HG03520 (cell line): ENCODE measurements at regions not wholly inside any gene's neighbourhood (a gene's known extent, or its start where the extent isn't known, plus 50 kb on each side); places are given as distances from the start of the nearest gene placed in this dataset.
"Not testable (repeated sequence)": the region's sequence is repeated elsewhere in the genome, so short reads cannot be mapped to it uniquely, and the experiment has no call there.

ENCODE experiments used
- ATAC-seq: cut with Tn5 transposase; IDR thresholded peaks from one replicate; pipeline ENCODE4 v1.9.1; 2021; ENCODE audit warnings: mild to moderate bottlenecking, moderate library complexity; ENCODE audit not compliant: unreplicated experiment

- no peak for ATAC-seq
Measured at GRCh38 chr2:16248571-16249105, 308.3 kb downstream of the MYCN start.

GRCh38 chr2:16247326-16248122 lies 307.2 kb downstream of the MYCN start:
- ATAC-seq, result no peak

DNA sequence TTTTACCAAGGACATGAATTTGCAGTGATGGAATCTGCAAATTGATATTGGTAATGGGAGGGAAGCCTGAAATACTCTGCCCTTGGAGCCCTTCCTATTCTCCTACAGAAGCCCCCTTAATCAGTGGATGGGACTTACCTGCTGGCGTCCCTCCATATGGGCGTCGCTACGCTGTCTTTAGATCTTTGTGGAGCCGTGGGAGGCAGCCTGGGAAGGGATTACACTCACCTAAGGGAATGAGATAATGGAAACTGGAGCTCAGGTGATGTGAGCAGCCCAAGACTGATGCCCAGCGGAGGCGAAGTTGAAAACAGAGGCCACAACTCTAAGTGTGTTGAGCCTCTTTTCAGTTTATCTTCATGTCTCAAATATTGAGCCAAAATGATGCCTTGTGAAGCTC lies 306.6 kb downstream of the MYCN start:
- no peak for ATAC-seq

DNA sequence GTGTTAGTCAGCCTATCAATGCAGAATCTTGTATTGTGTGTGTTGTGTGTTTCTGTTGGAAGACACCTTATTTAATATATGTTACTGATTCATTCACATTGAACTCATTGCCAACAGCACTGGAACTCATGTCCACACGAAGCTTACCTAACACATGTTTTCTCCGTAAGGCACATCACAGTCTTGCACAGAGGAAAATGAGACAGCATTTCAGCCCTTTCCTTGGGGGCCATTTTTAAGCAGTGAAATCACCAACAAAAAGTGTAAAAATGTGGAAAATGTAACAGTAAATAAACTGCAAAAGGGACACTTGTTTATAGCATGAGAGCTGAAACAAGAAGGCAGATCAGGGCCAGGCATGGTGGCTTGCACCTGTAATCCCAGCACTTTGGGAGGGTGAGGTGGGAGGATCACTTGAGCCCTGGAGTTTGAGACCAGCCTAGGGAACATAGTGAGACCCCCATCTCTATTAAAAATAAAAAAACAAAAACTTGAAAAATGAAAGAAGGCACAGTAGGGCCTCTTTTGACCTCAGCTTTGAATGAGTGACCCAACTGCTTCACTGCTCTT lies 306.0 kb downstream of the MYCN start:
- no peak for ATAC-seq

DNA sequence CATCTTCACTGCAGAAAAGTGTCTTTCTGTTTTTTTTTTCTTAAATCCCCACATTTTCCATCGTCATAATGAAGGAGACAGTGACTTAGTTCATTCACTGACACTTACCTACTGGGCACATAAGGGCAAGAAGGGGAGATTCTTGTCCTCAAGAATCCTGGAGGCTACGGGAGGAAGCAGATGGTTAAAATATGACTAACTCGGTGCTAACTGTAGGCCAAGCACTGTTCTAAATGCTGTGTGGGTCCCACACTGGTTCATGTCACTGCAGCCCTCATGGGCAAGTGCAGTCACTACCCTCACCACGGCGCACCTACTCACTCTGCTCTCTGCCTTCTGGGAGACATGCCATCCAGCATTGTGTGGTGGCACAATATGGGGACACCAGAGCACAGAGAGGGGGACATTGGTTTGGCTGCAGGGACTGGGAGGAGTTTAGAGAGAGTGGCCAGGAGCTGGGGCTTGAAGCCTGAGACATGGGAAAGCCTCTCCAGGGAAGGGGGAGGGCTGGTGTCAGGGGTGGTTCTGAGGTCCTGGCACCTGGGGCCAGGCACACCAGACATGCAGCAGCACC lies 305.2 kb downstream of the MYCN start:
- no peak for ATAC-seq

- no peak for ATAC-seq
Measured at GRCh38 chr2:16244966-16245320, 304.6 kb downstream of the MYCN start.

DNA sequence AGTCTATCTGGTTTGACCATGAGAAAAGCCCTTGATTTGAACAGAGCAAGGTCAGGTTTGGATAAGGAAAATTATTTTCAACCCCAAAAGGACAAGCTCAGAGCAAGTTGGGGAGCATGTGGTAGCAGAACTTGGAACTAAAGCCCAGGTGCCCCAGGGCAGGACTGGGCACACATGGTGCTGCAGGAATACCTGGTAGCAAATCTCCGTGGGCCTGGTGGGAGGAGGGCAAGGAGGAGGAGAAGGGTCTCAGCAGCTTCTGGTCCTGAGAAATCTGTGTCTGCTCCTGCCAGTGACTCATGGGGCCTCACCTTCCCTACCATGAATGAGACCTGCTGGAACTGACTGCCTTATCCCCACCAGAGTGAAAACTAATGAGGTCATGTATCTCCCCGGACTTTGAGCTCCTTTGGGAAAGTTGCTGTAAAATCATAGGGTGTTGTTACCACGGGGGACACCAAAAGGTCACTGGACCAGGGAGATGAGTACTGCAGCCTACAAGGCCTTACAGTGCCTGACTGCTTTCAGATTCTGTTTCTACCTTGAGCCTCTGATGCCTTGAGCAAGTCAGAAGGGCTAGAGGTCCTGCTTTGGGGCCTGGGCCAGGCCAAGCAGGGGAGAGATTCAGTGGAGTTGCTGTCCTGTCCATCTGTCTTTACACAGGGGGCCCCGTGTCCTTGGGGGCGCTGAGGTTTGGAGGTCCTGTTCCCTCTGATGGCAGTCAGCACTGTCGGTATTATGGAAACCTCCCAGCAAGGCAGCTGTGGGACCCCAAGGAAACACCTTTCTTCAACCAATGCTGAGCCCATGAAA lies 304.0 kb downstream of the MYCN start:
- ATAC-seq, result no peak

GRCh38 chr2:16243411-16243996 lies 303.2 kb downstream of the MYCN start:
- no peak for ATAC-seq

DNA sequence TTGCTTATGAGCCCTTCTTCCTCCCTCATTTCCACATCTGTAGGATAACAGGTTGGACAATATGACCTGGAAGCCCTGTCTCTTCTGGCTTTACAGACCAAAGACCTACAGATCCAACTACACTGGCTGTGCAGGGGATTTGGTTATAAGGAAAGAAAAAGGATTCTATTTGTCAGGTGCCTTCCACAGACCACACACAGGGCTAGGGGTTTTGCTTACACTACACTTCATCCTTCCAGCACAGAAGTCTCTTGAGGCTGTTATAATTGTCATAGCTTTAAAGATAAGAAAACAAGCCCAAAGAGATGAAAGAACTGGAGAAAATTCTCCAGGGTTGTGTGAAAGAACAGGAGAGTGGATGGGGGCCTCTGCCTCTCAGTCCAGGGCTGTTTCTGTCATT lies 302.6 kb downstream of the MYCN start:
- ATAC-seq, result no peak

- no peak for ATAC-seq
Measured at GRCh38 chr2:16241166-16242160, 301.1 kb downstream of the MYCN start.

DNA sequence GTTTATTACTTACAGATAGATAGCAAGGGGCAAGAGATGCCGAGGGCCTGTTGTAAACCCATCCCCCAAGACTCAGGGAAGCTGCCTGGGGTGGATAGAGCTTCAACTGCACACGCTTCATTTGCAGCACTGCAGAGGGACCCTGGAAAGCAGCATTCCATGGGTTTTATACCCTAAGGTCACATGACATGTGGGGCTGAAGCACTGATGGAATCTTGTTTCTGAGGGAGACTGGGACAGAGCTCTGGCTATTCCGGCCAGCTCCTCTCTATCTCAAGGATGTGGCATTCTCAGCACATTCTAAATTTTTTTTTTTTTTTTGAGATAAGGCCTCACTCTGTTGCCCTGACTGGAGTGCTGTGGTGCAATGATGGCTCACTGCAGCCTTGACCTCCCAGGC lies 300.1 kb downstream of the MYCN start:
- ATAC-seq, result no peak

DNA sequence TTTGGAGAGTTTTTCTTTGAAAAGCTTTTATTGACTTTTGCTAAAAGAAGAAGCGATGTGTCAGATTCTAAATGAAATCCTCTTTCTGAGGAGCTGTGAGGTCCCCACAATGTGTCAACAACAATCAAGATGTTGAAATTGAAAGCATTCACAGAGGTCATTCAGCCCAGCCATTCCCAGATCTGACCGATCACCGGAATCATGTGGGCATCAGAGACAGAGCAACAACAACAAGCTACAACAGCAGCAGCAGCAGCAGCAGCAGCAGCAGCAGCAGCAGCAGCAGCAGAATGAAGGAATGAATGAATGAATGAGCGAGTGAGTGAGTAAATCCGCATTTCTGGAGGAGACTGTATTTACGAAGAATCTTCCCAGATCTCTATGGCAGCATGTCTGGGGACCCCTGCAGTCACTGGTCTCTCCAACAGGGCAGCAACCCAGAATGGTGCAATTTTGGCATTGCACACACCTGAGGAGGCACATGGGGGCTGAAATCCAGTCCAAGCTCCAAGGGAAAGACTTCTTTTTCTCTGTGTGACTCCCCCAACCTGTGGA lies 299.0 kb downstream of the MYCN start:
- ATAC-seq, result no peak

DNA sequence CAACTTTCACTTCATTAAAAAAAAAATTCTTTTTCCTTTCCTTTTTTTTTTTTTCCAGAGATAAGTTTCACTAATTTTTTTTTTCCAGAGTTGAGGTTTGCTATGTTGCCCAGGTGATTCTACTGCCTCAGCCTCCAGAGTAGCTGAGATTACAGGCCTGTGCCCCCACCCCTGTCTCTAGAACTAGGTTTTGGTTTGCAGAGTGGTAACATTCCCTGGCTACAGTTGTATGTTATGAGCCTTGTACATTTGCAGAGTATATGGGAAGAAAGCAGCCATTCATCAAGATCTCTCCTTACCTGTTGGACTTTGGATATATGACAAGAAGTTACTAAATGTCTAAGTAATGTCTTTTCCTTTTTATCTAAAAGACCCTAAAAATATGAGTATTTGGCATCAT lies 298.4 kb downstream of the MYCN start:
- ATAC-seq, result no peak

DNA sequence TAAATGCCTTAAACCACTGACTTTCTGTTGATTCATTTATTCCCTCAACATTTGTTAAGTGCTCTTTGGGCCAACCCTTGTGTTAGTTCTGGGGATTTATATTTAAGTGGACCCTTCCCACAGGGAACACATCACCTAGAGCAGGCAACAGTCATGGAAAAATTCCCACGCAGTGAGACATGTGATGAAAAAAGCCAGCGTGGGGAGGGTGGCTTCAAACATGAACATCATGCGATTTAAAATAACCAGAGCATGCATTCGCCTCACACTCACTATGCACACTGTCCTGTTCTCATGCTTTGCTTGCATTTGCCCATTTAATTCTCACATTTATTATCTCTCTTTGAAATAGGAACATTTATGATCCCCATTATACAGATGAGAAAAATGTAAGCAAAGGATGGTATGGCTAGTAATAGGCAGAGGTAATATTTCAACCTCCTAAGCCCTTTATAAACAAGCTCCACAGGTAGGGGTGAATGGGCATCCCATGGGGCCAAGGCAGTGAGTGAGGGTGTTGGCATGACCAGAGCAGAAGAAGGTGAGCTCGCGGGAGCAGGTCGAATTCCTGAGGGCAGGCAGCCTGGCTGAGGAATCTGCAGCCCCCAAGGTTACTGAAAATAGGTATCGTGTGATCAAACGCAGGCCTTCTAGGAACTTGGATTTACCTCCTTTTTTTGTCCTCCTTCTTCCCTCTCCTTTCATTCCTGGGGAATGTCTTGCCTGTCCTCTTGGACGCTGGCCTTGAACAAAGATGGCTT lies 297.8 kb downstream of the MYCN start:
- ATAC-seq, result no peak

- ATAC-seq, result no peak
Measured at GRCh38 chr2:16235747-16236146, 295.4 kb downstream of the MYCN start.

- ATAC-seq, result not testable (repeated sequence)
Measured at GRCh38 chr2:16235291-16235690, 294.9 kb downstream of the MYCN start.

- no peak for ATAC-seq
Measured at GRCh38 chr2:16228951-16229350, 288.6 kb downstream of the MYCN start.

DNA sequence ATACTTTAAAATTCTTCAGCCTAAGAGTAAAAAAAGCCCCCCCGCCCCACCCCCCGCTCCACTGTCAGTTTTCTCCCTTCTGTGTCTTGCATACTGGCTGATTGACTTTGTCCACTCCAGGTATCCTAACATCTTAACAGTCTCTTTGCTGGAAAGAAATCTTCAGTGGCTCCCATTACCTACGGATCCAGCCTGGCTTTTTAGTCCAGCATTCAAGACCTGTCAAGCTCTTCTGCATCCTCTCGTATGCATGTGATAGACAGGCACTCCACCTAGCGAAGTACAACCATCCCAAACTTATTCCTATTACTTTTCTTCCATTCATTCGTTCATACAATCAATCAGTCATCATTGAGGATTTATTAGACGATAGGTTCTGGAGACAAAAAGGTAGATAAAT lies 288.1 kb downstream of the MYCN start:
- no peak for ATAC-seq
